HEK293 (cell line): ENCODE measurements at regions not wholly inside any gene's neighbourhood (a gene's known extent, or its start where the extent isn't known, plus 50 kb on each side); places are given as distances from the start of the nearest gene placed in this dataset.
A peak's percentile ranks its signal among the peaks of the same experiment; 100 is the strongest.

Source experiments
- CTCF ChIA-PET: fragments of 350-600 bp; formaldehyde crosslinking; extraction: SDS; loops from one replicate; lab custom pipeline; 2021; ENCODE audit warnings: antibody characterized with exemption; lab: Yijun Ruan, JAX
- POLR2A ChIA-PET: fragments of 300-600 bp; formaldehyde crosslinking; extraction: SDS; loops from one replicate; lab custom pipeline; 2020; ENCODE audit warnings: antibody characterized with exemption, inconsistent platforms; lab: Yijun Ruan, JAX
- H3K27ac ChIP-seq: fragments of 200-500 bp; sonication (Bioruptor generic); 2 replicates; pipeline ENCODE4 v1.5.1; 2014; ENCODE audit warnings: low read depth, low read length, control low read depth, inconsistent platforms; ENCODE audit errors: extremely low read depth
- H3K36me3 ChIP-seq, 2 experiments: fragments of 200-500 bp in 1 of 2; sonication (Bioruptor generic) in 1 of 2; 1 replicate in 1 of 2; 2 replicates in 1 of 2; pipeline ENCODE4 v1.5.1; 2014 to 2017; ENCODE audit warnings: inconsistent platforms in 2 of 2, low read length in 2 of 2; ENCODE audit not compliant: control insufficient read depth in 2 of 2, insufficient read depth in 1 of 2
- H3K4me1 ChIP-seq: fragments of 200-500 bp; sonication (Bioruptor generic); 2 replicates; pipeline ENCODE4 v1.5.1; 2014; ENCODE audit warnings: mild to moderate bottlenecking, low read length, inconsistent platforms; ENCODE audit not compliant: control insufficient read depth, insufficient read depth
- H3K4me3 ChIP-seq: 2 replicates; pipeline ENCODE4 v1.5.1; 2011; ENCODE audit warnings: low read depth, mild to moderate bottlenecking, control low read depth, low read length, moderate library complexity
- H3K9me3 ChIP-seq: fragments of 200-500 bp; sonication (Bioruptor generic); 2 replicates; pipeline ENCODE4 v1.5.1; 2014; ENCODE audit warnings: low read depth, low read length, inconsistent platforms; ENCODE audit not compliant: control insufficient read depth, insufficient read depth
- ZBTB11 ChIP-seq: fragments of 450-650 bp; formaldehyde crosslinking; conservative IDR thresholded peaks from 2 replicates; pipeline ENCODE4 v1.5.1; 2016; ENCODE audit warnings: low read depth, missing biosample characterization, missing genetic modification characterization
- ZBTB17 ChIP-seq: fragments of 450-650 bp; formaldehyde crosslinking; IDR thresholded peaks from 2 replicates; pipeline ENCODE4 v1.5.1; 2016; ENCODE audit warnings: missing biosample characterization, missing genetic modification characterization
- ZNF19 ChIP-seq: fragments of 450-650 bp; formaldehyde crosslinking; IDR thresholded peaks from 2 replicates; pipeline ENCODE4; 2016; ENCODE audit warnings: missing biosample characterization, missing genetic modification characterization, low read depth
- ZNF76 ChIP-seq: fragments of 450-650 bp; formaldehyde crosslinking; IDR thresholded peaks from 2 replicates; pipeline ENCODE4; 2016; ENCODE audit warnings: low read depth, missing biosample characterization, missing genetic modification characterization, borderline replicate concordance
- ZNF792 ChIP-seq: fragments of 450-650 bp; formaldehyde crosslinking; IDR thresholded peaks from 2 replicates; pipeline ENCODE4 v1.5.1; 2016; ENCODE audit warnings: missing biosample characterization, missing genetic modification characterization
- TF ChIP-seq, protein P1 (sequence below): fragments of 450-650 bp; formaldehyde crosslinking; IDR thresholded peaks from 2 replicates; pipeline ENCODE4 v1.5.1; 2016; ENCODE audit warnings: missing biosample characterization, missing genetic modification characterization
- TF ChIP-seq, protein P2 (sequence below): fragments of 450-650 bp; formaldehyde crosslinking; IDR thresholded peaks from 2 replicates; pipeline ENCODE4 v1.5.1; 2017; ENCODE audit warnings: missing biosample characterization, missing genetic modification characterization

- no peak overlapping the region for H3K4me3 ChIP-seq
- H3K27ac ChIP-seq = no peak overlapping the region
- ChIA-PET POLR2A (no interaction called here), CTCF (interaction anchor here (1.0 kb wide), 1 partner anchor 313 kb away, joined by 3 read pairs; no protein-coding TSS in a partner anchor)
- no peak for TF ChIP-seq ZNF76 (tag by site-specific recombination)
- TF ChIP-seq ZBTB11 (tag by site-specific recombination) = no peak
- TF ChIP-seq, protein P1, sequence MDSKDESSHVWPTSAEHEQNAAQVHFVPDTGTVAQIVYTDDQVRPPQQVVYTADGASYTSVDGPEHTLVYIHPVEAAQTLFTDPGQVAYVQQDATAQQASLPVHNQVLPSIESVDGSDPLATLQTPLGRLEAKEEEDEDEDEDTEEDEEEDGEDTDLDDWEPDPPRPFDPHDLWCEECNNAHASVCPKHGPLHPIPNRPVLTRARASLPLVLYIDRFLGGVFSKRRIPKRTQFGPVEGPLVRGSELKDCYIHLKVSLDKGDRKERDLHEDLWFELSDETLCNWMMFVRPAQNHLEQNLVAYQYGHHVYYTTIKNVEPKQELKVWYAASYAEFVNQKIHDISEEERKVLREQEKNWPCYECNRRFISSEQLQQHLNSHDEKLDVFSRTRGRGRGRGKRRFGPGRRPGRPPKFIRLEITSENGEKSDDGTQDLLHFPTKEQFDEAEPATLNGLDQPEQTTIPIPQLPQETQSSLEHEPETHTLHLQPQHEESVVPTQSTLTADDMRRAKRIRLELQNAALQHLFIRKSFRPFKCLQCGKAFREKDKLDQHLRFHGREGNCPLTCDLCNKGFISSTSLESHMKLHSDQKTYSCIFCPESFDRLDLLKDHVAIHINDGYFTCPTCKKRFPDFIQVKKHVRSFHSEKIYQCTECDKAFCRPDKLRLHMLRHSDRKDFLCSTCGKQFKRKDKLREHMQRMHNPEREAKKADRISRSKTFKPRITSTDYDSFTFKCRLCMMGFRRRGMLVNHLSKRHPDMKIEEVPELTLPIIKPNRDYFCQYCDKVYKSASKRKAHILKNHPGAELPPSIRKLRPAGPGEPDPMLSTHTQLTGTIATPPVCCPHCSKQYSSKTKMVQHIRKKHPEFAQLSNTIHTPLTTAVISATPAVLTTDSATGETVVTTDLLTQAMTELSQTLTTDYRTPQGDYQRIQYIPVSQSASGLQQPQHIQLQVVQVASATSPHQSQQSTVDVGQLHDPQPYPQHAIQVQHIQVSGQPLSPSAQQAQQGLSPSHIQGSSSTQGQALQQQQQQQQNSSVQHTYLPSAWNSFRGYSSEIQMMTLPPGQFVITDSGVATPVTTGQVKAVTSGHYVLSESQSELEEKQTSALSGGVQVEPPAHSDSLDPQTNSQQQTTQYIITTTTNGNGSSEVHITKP (tag by site-specific recombination) = peak; percentile 92
- peak; percentile 66 for TF ChIP-seq ZBTB17 (tag by site-specific recombination)
- H3K9me3 ChIP-seq = no peaks in the 10 kb centered on the region
- peaks cover 5% of the 10 kb centered on the region; the same call in 1 of the 2 replicates for H3K4me1 ChIP-seq
- no peaks in the 10 kb centered on the region for H3K36me3 ChIP-seq
Observed at GRCh38 chr20:1816384-1817381, 78.5 kb upstream of the SIRPA start.

- CTCF ChIA-PET = interaction anchor here (0.7 to 1.0 kb wide), 2 partner anchors 39 to 312 kb away, joined by 3 read pairs; no protein-coding TSS in a partner anchor
- no peaks in the 10 kb centered on the region for H3K9me3 ChIP-seq
- H3K4me3 ChIP-seq = no peak overlapping the region
- POLR2A ChIA-PET = no interaction called here
- no peaks in the 10 kb centered on the region for H3K36me3 ChIP-seq
- no peak overlapping the region for H3K27ac ChIP-seq
- TF ChIP-seq, protein P2, sequence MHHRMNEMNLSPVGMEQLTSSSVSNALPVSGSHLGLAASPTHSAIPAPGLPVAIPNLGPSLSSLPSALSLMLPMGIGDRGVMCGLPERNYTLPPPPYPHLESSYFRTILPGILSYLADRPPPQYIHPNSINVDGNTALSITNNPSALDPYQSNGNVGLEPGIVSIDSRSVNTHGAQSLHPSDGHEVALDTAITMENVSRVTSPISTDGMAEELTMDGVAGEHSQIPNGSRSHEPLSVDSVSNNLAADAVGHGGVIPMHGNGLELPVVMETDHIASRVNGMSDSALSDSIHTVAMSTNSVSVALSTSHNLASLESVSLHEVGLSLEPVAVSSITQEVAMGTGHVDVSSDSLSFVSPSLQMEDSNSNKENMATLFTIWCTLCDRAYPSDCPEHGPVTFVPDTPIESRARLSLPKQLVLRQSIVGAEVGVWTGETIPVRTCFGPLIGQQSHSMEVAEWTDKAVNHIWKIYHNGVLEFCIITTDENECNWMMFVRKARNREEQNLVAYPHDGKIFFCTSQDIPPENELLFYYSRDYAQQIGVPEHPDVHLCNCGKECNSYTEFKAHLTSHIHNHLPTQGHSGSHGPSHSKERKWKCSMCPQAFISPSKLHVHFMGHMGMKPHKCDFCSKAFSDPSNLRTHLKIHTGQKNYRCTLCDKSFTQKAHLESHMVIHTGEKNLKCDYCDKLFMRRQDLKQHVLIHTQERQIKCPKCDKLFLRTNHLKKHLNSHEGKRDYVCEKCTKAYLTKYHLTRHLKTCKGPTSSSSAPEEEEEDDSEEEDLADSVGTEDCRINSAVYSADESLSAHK (tag by site-specific recombination) = no peak
- TF ChIP-seq ZNF19 (tag by site-specific recombination) (no peak), ZNF792 (no peak), ZBTB11 (tag by site-specific recombination) (no peak)
- peaks cover 5% of the 10 kb centered on the region; the same call in 1 of the 2 replicates for H3K4me1 ChIP-seq
Observed at GRCh38 chr20:1815502-1816085, 79.6 kb upstream of the SIRPA start.
